Transverse colon (tissue), 4 donors: ENCODE measurements at regions not wholly inside any gene's neighbourhood (a gene's known extent, or its start where the extent isn't known, plus 50 kb on each side); places are given as distances from the start of the nearest gene placed in this dataset.

Experiments
- EP300 ChIP-seq: sonication (generic); formaldehyde crosslinking; IDR thresholded peaks from one replicate; pipeline ENCODE4 v1.6.1; 2017; ENCODE audit warnings: antibody characterized with exemption, low read depth
- POLR2A ChIP-seq: fragments of 450-650 bp; IDR thresholded peaks from one replicate; pipeline ENCODE4 v1.6.1; 2016; ENCODE audit warnings: antibody characterized with exemption, mild to moderate bottlenecking, moderate library complexity
- POLR2AphosphoS5 ChIP-seq, 3 donors: sonication (generic); formaldehyde crosslinking; IDR thresholded peaks; one replicate each; pipeline ENCODE4 v1.6.1; 2016; ENCODE audit warnings: antibody characterized with exemption in 3 of 3
- TF ChIP-seq, protein P1 (sequence below), 5 experiments: fragments of 200-600 bp in 3 of 5; fragments of 450-650 bp in 2 of 5; sonication (generic) in 3 of 5; IDR thresholded peaks; 1 replicate in 2 of 5; 2 replicates in 3 of 5; pipeline ENCODE4 v1.5.1; 2016 to 2017; ENCODE audit warnings: antibody characterized with exemption in 5 of 5, inconsistent platforms in 3 of 5, mild to moderate bottlenecking in 2 of 5, moderate library complexity in 1 of 5

DNA sequence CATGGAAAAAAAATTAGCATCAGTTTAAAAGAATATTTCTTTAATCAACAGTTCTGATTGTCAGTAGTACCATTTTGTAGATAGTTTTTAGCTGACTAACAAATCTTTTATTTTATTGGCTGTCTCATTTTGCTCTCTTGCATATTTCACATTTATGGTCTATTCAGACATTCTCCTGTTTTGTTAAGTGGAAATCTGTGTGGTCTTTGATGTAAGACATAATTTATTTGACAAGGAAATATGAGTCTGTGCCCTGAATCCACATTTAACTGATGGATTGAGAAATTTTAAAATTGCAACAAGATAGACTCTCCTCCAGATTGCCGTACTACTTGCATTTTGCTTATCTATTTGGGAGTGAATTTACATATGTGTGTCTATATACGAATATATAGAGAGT is 96.3 kb upstream of the ATP5MC3 start:
- TF ChIP-seq POLR2A (no peak), EP300 (no peak), POLR2AphosphoS5 (IDR thresholded peaks at IDR 0.05) (no peak)
- TF ChIP-seq, protein P1, sequence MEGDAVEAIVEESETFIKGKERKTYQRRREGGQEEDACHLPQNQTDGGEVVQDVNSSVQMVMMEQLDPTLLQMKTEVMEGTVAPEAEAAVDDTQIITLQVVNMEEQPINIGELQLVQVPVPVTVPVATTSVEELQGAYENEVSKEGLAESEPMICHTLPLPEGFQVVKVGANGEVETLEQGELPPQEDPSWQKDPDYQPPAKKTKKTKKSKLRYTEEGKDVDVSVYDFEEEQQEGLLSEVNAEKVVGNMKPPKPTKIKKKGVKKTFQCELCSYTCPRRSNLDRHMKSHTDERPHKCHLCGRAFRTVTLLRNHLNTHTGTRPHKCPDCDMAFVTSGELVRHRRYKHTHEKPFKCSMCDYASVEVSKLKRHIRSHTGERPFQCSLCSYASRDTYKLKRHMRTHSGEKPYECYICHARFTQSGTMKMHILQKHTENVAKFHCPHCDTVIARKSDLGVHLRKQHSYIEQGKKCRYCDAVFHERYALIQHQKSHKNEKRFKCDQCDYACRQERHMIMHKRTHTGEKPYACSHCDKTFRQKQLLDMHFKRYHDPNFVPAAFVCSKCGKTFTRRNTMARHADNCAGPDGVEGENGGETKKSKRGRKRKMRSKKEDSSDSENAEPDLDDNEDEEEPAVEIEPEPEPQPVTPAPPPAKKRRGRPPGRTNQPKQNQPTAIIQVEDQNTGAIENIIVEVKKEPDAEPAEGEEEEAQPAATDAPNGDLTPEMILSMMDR (IDR thresholded peaks at IDR 0.05): no peak
